Caco-2 (cell line): ENCODE measurements at regions not wholly inside any gene's neighbourhood (a gene's known extent, or its start where the extent isn't known, plus 50 kb on each side); places are given as distances from the start of the nearest gene placed in this dataset.

ENCODE experiments used
- BruUV-seq: library from RNA; stranded (reverse); fragments of 400-500 nt; replicated peaks from 2 replicates; lab custom pipeline; 2021; lab: Mats Ljungman, UMichigan
- CTCF ChIA-PET: fragments of 300-600 bp; sonication (Branson Sonifier 250); formaldehyde crosslinking; loops from one replicate; lab custom pipeline; 2022; ENCODE audit warnings: antibody characterized with exemption; lab: Charles Lee
- POLR2A ChIA-PET: fragments of 300-600 bp; sonication (Branson Sonifier 250); formaldehyde crosslinking; loops from one replicate; lab custom pipeline; 2022; ENCODE audit warnings: antibody characterized with exemption; lab: Charles Lee
- DNase-seq, 2 experiments: peaks; one replicate each; pipeline versions ENCODE4 v3.0.0 to v3.0.0-alpha.2; 2020 to 2022
- H3K27me3 ChIP-seq: replicated peaks from 2 replicates; pipeline ENCODE4 v1.6.0; 2011; ENCODE audit warnings: low read length; ENCODE audit not compliant: control insufficient read depth, insufficient read depth
- H3K36me3 ChIP-seq: 2 replicates; pipeline ENCODE4 v1.5.1; 2011; ENCODE audit warnings: low read length; ENCODE audit not compliant: control insufficient read depth, insufficient read depth
- H3K4me1 ChIP-seq: fragments of 250-450 bp; sonication (Bioruptor Pico); 2 replicates; pipeline ENCODE4 v1.5.1; 2020; ENCODE audit warnings: mild to moderate bottlenecking
- H3K4me3 ChIP-seq: 2 replicates; pipeline ENCODE4 v1.5.1; 2011; ENCODE audit warnings: low read depth, mild to moderate bottlenecking, control low read depth, low read length
- H3K9me3 ChIP-seq: fragments of 250-450 bp; sonication (Bioruptor Pico); 2 replicates; pipeline ENCODE4 v1.5.1; 2020; ENCODE audit warnings: mild to moderate bottlenecking, moderate library complexity
- H3K27ac Mint-ChIP-seq: one replicate; pipeline ENCODE4 v1.8.0; 2022; ENCODE audit warnings: mixed read lengths; ENCODE audit not compliant: unreplicated experiment
- H3K27me3 Mint-ChIP-seq: one replicate; pipeline ENCODE4 v1.8.0; 2022; ENCODE audit warnings: mixed read lengths; ENCODE audit not compliant: insufficient read depth, unreplicated experiment
- H3K36me3 Mint-ChIP-seq: one replicate; pipeline ENCODE4 v1.8.0; 2022; ENCODE audit warnings: mild to moderate bottlenecking, mixed read lengths; ENCODE audit not compliant: insufficient read depth, unreplicated experiment
- H3K4me1 Mint-ChIP-seq: one replicate; pipeline ENCODE4 v1.8.0; 2022; ENCODE audit warnings: low read depth, mixed read lengths; ENCODE audit not compliant: unreplicated experiment
- H3K4me3 Mint-ChIP-seq: one replicate; pipeline ENCODE4 v1.8.0; 2022; ENCODE audit warnings: mild to moderate bottlenecking, moderate library complexity, mixed read lengths; ENCODE audit not compliant: unreplicated experiment
- H3K9me3 Mint-ChIP-seq: one replicate; pipeline ENCODE4 v1.8.0; 2022; ENCODE audit warnings: mixed read lengths; ENCODE audit not compliant: unreplicated experiment
- intact Hi-C: fragments of 100-400 bp; cut with micrococcal nuclease; formaldehyde crosslinking; loops from one replicate; pipeline ENCODE4 v1.10.0; 2022; ENCODE audit not compliant: unreplicated experiment
- TF ChIP-seq, protein P1 (sequence below), 2 experiments: fragments of 200-600 bp in 1 of 2; IDR thresholded peaks; 1 replicate in 1 of 2; 2 replicates in 1 of 2; pipeline versions ENCODE4 v1.5.1 to v1.8.0; 2011 to 2022; ENCODE audit warnings: antibody characterized with exemption in 1 of 2, control low read depth in 1 of 2, inconsistent platforms in 1 of 2, low read depth in 1 of 2, low read length in 1 of 2, mild to moderate bottlenecking in 1 of 2, moderate library complexity in 1 of 2; ENCODE audit not compliant: insufficient read depth in 1 of 2, severe bottlenecking in 1 of 2, unreplicated experiment in 1 of 2

DNA sequence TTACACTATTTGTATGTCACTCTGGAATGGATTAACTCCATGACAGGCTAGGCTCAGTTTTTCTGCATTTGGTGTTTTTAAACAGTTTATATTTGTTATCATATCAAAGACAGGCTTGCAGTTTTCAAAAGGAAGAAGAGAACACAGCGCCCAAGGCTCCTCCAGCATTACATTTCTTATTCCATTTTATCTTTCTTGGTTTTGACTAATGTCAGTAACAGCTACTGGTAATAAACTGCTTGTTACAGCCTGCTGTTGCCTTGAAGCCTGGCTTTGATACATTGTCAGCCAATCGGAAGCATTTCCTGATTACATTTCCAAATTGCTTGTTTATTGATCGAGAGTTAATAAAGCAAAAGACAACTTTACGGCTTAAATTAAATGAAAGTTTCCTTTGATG is 166.0 kb upstream of the MDFIC start:
- Mint-ChIP-seq H3K27me3 (peaks cover 9% of the 10 kb centered on the region), H3K4me3 (no peak overlapping the region), H3K36me3 (no peaks in the 10 kb centered on the region), H3K4me1 (no peaks in the 10 kb centered on the region), H3K27ac (no peak overlapping the region), H3K9me3 (no peaks in the 10 kb centered on the region)
- no peak overlapping the region for H3K4me3 ChIP-seq
- ChIA-PET CTCF (no interaction called here), POLR2A (no interaction called here)
- H3K9me3 ChIP-seq = no peaks in the 10 kb centered on the region
- no peak for DNase-seq
- intact Hi-C loops = no loop called here
- no peaks in the 10 kb centered on the region for H3K4me1 ChIP-seq
- no TSS peak for BruUV-seq
- H3K27me3 ChIP-seq = no peaks in the 10 kb centered on the region
- H3K36me3 ChIP-seq = no peaks in the 10 kb centered on the region
- TF ChIP-seq, protein P1, sequence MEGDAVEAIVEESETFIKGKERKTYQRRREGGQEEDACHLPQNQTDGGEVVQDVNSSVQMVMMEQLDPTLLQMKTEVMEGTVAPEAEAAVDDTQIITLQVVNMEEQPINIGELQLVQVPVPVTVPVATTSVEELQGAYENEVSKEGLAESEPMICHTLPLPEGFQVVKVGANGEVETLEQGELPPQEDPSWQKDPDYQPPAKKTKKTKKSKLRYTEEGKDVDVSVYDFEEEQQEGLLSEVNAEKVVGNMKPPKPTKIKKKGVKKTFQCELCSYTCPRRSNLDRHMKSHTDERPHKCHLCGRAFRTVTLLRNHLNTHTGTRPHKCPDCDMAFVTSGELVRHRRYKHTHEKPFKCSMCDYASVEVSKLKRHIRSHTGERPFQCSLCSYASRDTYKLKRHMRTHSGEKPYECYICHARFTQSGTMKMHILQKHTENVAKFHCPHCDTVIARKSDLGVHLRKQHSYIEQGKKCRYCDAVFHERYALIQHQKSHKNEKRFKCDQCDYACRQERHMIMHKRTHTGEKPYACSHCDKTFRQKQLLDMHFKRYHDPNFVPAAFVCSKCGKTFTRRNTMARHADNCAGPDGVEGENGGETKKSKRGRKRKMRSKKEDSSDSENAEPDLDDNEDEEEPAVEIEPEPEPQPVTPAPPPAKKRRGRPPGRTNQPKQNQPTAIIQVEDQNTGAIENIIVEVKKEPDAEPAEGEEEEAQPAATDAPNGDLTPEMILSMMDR (IDR thresholded peaks at IDR 0.05; ENCODE audit: insufficient read depth in 1 of 2, low read depth in 1 of 2, low read length in 1 of 2, severe bottlenecking in 1 of 2, unreplicated experiment in 1 of 2) = no peak

DNA sequence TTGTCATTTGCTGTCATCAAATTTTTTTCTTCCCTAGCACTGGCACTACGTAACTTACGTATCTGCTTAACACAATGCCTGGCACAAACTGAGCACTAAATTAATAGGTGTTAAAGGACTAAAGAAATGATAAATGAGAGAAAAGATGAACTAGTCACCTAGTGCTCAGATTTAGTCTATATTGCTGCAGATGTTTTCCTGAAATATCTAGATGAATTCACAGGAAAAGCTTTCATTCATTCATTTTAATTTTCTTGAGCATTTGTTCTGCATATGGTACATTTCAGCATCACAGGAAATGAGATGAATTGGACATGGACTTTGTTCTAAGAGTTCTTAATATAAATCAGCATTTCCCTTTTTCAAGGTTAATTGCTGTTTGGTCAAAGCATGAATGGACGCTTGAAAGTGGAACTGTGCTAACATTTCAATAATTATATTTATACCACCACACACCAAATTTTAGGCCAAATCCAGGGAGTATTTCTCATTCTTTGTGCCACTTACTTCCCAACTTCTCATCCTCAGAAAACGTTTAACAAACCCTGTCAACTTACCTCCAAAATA is 163.2 kb upstream of the MDFIC start:
- H3K9me3 Mint-ChIP-seq = no peaks in the 10 kb centered on the region
- H3K4me3 ChIP-seq = no peak overlapping the region
- no peaks in the 10 kb centered on the region for H3K36me3 Mint-ChIP-seq
- no TSS peak for BruUV-seq
- CTCF ChIA-PET = no interaction called here
- no peaks in the 10 kb centered on the region for H3K27me3 ChIP-seq
- TF ChIP-seq, protein P1 (IDR thresholded peaks at IDR 0.05; ENCODE audit: insufficient read depth in 1 of 2, low read depth in 1 of 2, low read length in 1 of 2, severe bottlenecking in 1 of 2, unreplicated experiment in 1 of 2) = no peak
- H3K4me1 Mint-ChIP-seq = no peaks in the 10 kb centered on the region
- no peak overlapping the region for H3K27ac Mint-ChIP-seq
- H3K4me1 ChIP-seq = no peaks in the 10 kb centered on the region
- no peak overlapping the region for H3K4me3 Mint-ChIP-seq
- POLR2A ChIA-PET = no interaction called here
- no peaks in the 10 kb centered on the region for H3K36me3 ChIP-seq
- no peaks in the 10 kb centered on the region for H3K27me3 Mint-ChIP-seq
- DNase-seq = no peak
- intact Hi-C loops = no loop called here
- H3K9me3 ChIP-seq = no peaks in the 10 kb centered on the region

DNA sequence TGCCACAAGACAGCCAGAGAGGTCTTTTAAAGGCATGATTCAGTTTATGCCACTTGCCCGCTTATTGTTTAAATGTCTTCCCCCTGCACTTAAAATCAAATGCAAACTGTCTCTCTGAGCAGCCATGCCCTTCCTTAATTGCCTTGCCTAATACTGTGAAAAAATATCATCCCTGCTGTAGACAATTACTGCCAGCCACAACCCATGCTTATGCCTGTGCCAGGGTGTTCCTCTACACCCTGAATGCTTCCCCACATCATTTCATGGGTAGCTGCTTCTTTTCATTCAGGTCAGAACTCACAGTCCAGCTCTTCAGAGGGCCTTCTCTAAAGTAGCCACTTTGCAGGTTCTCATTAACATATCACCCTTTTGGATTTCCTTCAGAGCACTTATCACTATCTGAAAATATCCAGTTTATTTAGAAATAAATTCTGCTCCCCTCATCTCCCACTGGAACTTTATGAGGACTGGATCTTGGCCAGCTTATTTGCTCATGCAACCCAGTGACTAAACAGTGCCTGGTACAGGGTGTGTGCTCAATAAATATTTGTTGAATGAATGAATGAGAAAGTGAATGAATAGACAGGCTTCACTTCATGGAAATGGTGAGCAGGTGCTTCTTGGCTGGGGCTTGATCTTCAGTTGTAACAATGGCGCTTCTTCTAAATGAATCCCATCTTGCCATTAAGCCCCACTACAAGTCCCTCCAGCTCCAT is 162.4 kb upstream of the MDFIC start:
- H3K4me3 Mint-ChIP-seq = no peak overlapping the region
- H3K27ac Mint-ChIP-seq = no peak overlapping the region
- no peak for DNase-seq
- H3K27me3 Mint-ChIP-seq = no peaks in the 10 kb centered on the region
- no peaks in the 10 kb centered on the region for H3K9me3 Mint-ChIP-seq
- no peaks in the 10 kb centered on the region for H3K9me3 ChIP-seq
- H3K4me1 Mint-ChIP-seq = no peaks in the 10 kb centered on the region
- BruUV-seq = no TSS peak
- H3K4me3 ChIP-seq = no peak overlapping the region
- POLR2A ChIA-PET = no interaction called here
- H3K36me3 Mint-ChIP-seq = no peaks in the 10 kb centered on the region
- CTCF ChIA-PET = no interaction called here
- intact Hi-C loops = no loop called here
- H3K27me3 ChIP-seq = no peaks in the 10 kb centered on the region
- H3K36me3 ChIP-seq = no peaks in the 10 kb centered on the region
- no peaks in the 10 kb centered on the region for H3K4me1 ChIP-seq
- TF ChIP-seq, protein P1 (IDR thresholded peaks at IDR 0.05; ENCODE audit: insufficient read depth in 1 of 2, low read depth in 1 of 2, low read length in 1 of 2, severe bottlenecking in 1 of 2, unreplicated experiment in 1 of 2) = no peak
